ENCODE measurements at regions not wholly inside any gene's neighbourhood (a gene's known extent, or its start where the extent isn't known, plus 50 kb on each side); places are given as distances from the start of the nearest gene placed in this dataset.

DNA sequence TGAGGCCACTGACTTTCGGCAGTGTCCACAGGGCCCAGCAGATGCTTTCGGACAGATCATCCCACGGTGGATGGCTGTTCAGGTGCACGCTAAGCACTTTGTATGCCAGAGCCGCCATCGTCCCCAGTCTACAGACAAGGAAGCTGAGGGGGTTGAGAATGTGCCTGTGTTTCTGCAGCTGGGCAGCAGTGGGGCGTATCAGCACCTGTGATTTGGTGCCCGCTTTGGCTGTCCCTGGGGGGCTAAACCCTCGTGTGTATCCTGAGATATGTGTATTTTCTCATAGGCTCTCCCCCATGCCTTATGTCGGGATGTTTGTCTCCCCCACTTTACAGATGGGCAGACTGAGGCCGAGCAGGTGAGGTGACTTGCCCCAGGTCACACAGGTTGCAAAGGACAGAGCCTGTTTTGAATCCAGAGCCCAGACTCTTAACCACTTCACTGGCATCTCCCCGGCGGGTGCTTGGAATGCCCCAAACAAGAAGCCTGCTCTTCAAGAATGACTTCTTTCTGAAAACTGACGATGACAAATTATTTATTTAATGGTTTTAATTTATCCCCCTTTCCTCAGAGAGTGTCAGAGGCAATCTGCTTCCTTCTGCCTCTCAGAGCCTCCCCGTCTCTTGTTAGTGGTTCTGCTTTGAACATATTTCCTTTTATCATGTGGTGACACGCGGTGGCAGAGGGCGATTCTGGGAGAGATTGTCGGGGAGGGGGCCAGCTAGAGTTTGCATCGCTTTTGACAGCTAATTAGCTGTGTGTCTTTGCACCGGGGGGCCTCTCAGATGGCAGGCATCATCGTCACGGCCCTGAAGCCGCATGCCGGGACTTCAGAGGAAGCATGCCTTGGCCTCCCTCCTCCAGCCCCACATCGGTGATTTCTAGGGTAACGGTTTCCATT lies 149.6 kb upstream of the CIBAR2 start:
- TF ChIP-seq EZH2 (IDR thresholded peaks at IDR 0.05) (no peak), POLR2AphosphoS5 (IDR thresholded peaks at IDR 0.05; ENCODE audit: borderline replicate concordance, low read depth, low read length) (no peak), FOXP2 (optimal IDR thresholded peaks at IDR 0.05; ENCODE audit: control extremely low read depth, extremely low read length, insufficient read depth) (no peak)
